ENCODE measurements at regions not wholly inside any gene's neighbourhood (a gene's known extent, or its start where the extent isn't known, plus 50 kb on each side); places are given as distances from the start of the nearest gene placed in this dataset.

DNA sequence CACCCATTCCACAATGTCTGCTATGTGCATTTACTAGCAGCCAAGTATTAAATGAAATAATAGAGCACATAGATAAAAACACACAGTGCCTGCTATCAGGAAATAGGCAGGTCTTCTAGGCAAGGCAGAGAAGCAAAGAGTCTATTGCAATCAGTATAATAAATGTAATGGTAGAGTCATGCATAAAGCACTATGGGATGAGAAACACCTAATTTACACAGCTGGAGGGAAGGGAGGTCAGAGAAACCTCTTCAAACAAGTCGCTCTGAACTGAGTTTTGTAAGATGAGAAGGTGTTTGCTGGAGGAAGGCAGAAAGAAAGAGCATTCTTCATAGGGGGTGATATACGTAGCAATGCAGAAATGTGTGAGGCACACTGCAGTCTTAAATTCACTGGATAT is 341.0 kb upstream of the DMAC1 start:
- Mint-ChIP-seq H3K27me3 (ENCODE audit: low read depth) (no peaks in the 10 kb centered on the region), H3K27ac (no peak overlapping the region), H3K4me3 (no peak overlapping the region), H3K36me3 (ENCODE audit: low read depth) (no peaks in the 10 kb centered on the region), H3K9me3 (no peaks in the 10 kb centered on the region), H3K4me1 (no peaks in the 10 kb centered on the region)
- TF ChIP-seq, protein P1, sequence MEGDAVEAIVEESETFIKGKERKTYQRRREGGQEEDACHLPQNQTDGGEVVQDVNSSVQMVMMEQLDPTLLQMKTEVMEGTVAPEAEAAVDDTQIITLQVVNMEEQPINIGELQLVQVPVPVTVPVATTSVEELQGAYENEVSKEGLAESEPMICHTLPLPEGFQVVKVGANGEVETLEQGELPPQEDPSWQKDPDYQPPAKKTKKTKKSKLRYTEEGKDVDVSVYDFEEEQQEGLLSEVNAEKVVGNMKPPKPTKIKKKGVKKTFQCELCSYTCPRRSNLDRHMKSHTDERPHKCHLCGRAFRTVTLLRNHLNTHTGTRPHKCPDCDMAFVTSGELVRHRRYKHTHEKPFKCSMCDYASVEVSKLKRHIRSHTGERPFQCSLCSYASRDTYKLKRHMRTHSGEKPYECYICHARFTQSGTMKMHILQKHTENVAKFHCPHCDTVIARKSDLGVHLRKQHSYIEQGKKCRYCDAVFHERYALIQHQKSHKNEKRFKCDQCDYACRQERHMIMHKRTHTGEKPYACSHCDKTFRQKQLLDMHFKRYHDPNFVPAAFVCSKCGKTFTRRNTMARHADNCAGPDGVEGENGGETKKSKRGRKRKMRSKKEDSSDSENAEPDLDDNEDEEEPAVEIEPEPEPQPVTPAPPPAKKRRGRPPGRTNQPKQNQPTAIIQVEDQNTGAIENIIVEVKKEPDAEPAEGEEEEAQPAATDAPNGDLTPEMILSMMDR (IDR thresholded peaks at IDR 0.05; ENCODE audit: unreplicated experiment in 3 of 3): no peak

DNA sequence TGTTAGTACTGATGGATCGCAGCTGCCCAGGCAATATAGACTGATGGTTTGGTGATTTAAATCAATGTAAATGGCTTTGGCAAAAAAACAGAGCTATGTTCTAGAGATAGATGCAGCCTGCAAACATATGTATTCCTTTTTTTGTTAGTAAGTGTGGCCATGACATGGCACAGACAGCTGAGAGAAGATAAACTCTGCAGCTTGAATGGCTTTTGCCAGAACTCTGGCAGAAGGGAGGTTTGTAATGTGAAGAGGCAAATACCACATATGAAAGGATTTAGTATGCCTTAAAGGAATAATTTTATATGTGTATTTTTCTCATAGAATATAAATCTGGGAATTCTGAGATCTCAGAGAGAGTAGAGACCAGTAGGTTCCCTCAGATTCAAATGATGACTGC is 340.2 kb upstream of the DMAC1 start:
- Mint-ChIP-seq H3K4me1 (no peaks in the 10 kb centered on the region), H3K27ac (no peak overlapping the region), H3K27me3 (ENCODE audit: low read depth) (no peaks in the 10 kb centered on the region), H3K36me3 (ENCODE audit: low read depth) (no peaks in the 10 kb centered on the region), H3K4me3 (no peak overlapping the region), H3K9me3 (no peaks in the 10 kb centered on the region)
- TF ChIP-seq, protein P1 (IDR thresholded peaks at IDR 0.05; ENCODE audit: unreplicated experiment in 3 of 3): no peak

DNA sequence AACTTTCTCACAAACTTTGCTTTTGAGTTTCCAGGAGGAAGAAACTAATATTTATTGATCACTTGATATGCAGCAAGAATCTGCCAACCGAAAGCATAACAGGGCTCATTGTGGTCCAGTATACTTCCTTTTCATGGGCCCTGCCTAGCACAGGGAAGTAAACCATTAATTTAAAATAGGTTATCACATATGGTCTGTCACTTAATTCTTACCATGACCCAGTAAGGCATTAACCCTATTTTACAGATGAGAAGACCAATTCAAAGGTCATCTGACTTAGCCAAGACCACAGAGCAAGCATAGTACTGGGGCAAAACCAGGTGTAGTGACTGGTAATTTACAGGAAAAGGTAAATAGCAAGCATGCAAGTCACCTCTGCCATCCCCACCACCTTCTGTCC is 336.9 kb upstream of the DMAC1 start:
- peaks cover 7% of the 10 kb centered on the region for H3K4me1 Mint-ChIP-seq
- H3K36me3 Mint-ChIP-seq (ENCODE audit: low read depth): no peaks in the 10 kb centered on the region
- H3K27me3 Mint-ChIP-seq (ENCODE audit: low read depth): no peaks in the 10 kb centered on the region
- H3K9me3 Mint-ChIP-seq: no peaks in the 10 kb centered on the region
- no peak overlapping the region for H3K4me3 Mint-ChIP-seq
- peak overlapping the region in 1 of 3 experiments; percentile 3 for H3K27ac Mint-ChIP-seq
- TF ChIP-seq, protein P1 (IDR thresholded peaks at IDR 0.05; ENCODE audit: unreplicated experiment in 3 of 3): no peak

DNA sequence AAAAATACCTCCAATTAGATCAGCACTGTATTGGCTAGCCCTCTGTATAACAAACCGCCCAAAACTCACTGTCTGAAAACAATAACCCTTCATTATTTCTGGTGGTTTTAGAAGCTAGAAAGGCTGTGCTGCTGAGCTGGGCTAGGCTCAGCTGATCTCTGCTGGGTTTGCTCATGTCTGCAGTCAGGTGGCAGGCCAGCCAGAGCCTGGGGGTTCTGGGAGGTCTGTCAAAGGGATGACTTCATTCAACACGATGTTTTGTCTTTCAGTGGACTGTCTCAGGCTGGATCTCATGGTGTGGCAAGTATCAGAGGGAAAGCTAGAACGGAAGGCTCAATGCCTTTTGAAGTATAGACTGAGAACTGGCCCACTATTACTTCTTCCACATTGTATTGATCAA is 335.1 kb upstream of the DMAC1 start:
- Mint-ChIP-seq H3K4me3 (no peak overlapping the region), H3K36me3 (ENCODE audit: low read depth) (no peaks in the 10 kb centered on the region), H3K27me3 (ENCODE audit: low read depth) (no peaks in the 10 kb centered on the region), H3K27ac (no peak overlapping the region), H3K4me1 (peaks cover 7% of the 10 kb centered on the region), H3K9me3 (no peaks in the 10 kb centered on the region)
- TF ChIP-seq, protein P1 (IDR thresholded peaks at IDR 0.05; ENCODE audit: unreplicated experiment in 3 of 3): no peak

DNA sequence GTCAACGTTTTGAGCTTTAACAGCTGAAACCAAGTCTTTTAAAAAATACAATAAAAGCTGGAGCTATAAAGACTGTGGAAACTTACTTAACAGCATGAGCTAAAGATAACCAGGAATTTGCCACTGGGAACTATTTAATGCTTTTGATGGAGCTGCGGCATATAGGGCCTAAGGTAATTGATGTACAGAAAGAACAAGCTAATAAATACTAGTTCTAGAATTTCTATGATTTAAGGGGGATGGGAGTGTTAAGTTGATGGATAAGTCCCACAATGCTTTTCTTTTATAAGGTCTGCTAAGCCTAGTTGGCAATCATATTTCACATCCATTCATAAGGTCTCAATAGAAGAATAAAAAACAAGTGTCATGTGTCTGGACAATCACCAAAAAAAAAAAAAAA is 334.0 kb upstream of the DMAC1 start:
- Mint-ChIP-seq H3K4me3 (no peak overlapping the region), H3K27ac (no peak overlapping the region), H3K9me3 (no peaks in the 10 kb centered on the region), H3K27me3 (ENCODE audit: low read depth) (no peaks in the 10 kb centered on the region), H3K4me1 (peaks cover 7% of the 10 kb centered on the region), H3K36me3 (ENCODE audit: low read depth) (no peaks in the 10 kb centered on the region)
- TF ChIP-seq, protein P1 (IDR thresholded peaks at IDR 0.05; ENCODE audit: unreplicated experiment in 3 of 3): no peak

DNA sequence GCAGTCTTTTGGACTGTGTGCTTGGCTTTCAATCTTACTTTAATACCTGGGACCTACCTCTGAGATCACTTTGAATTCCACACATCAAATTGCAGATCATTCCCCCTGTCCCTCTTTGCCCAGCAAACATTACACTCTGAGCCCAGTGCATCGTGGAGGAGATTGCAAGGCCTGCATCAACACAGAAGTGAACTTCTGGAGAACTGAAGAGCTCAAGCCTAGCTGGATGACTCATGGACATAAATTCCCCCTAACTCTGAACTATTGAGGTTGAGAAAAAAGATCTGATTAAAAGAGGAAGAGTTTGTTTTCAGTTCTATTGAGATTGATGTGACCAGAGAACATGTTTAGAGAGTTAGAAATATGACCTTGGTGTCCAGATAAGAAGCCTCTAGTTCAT is 316.0 kb upstream of the DMAC1 start:
- Mint-ChIP-seq H3K27ac (no peak overlapping the region), H3K4me3 (no peak overlapping the region), H3K4me1 (no peaks in the 10 kb centered on the region), H3K27me3 (ENCODE audit: low read depth) (no peaks in the 10 kb centered on the region), H3K36me3 (ENCODE audit: low read depth) (no peaks in the 10 kb centered on the region), H3K9me3 (no peaks in the 10 kb centered on the region)
- TF ChIP-seq, protein P1 (IDR thresholded peaks at IDR 0.05; ENCODE audit: unreplicated experiment in 3 of 3): no peak
